K562 (cell line): ENCODE measurements at regions not wholly inside any gene's neighbourhood (a gene's known extent, or its start where the extent isn't known, plus 50 kb on each side); places are given as distances from the start of the nearest gene placed in this dataset.

ENCODE experiments used
- CHD1 ChIP-seq: fragments of 200-600 bp; sonication (generic); IDR thresholded peaks from one replicate; pipeline ENCODE4 v1.6.1; 2012; ENCODE audit warnings: mild to moderate bottlenecking, moderate library complexity, low read length, inconsistent platforms
- EZH2 ChIP-seq: IDR thresholded peaks from 2 replicates; pipeline ENCODE4 v1.6.1; 2012; ENCODE audit warnings: low read depth, mild to moderate bottlenecking, inconsistent platforms, low read length, borderline replicate concordance
- POLR2A ChIP-seq: fragments of 450-650 bp; conservative IDR thresholded peaks from 2 replicates; pipeline ENCODE4 v1.6.1; 2016
- POLR2AphosphoS5 ChIP-seq: IDR thresholded peaks from 2 replicates; pipeline ENCODE4 v1.6.1; 2011; ENCODE audit warnings: mild to moderate bottlenecking, low read depth, low read length, moderate library complexity; ENCODE audit not compliant: control insufficient read depth, insufficient read depth
- ZNF274 ChIP-seq: IDR thresholded peaks from 2 replicates; pipeline ENCODE4 v1.6.1; 2011; ENCODE audit warnings: low read depth, mild to moderate bottlenecking, low read length, moderate library complexity, borderline replicate concordance
- TF ChIP-seq, protein P1 (sequence below): IDR thresholded peaks from 3 replicates; pipeline ENCODE4 v1.6.1; 2011; ENCODE audit warnings: borderline replicate concordance, mild to moderate bottlenecking, moderate library complexity; ENCODE audit not compliant: insufficient read length; ENCODE audit errors: extremely low read depth
- TF ChIP-seq, protein P2 (sequence below): sonication (generic); formaldehyde crosslinking; IDR thresholded peaks from 2 replicates; pipeline ENCODE4 v1.8.0; 2022; ENCODE audit warnings: mild to moderate bottlenecking, missing genetic modification reagents

GRCh38 chr18:68494802-68495581, 219.9 kb downstream of the TMX3 start:
- no peak for TF ChIP-seq POLR2A
- no peak for TF ChIP-seq CHD1
- TF ChIP-seq EZH2: no peak
- TF ChIP-seq, protein P1, sequence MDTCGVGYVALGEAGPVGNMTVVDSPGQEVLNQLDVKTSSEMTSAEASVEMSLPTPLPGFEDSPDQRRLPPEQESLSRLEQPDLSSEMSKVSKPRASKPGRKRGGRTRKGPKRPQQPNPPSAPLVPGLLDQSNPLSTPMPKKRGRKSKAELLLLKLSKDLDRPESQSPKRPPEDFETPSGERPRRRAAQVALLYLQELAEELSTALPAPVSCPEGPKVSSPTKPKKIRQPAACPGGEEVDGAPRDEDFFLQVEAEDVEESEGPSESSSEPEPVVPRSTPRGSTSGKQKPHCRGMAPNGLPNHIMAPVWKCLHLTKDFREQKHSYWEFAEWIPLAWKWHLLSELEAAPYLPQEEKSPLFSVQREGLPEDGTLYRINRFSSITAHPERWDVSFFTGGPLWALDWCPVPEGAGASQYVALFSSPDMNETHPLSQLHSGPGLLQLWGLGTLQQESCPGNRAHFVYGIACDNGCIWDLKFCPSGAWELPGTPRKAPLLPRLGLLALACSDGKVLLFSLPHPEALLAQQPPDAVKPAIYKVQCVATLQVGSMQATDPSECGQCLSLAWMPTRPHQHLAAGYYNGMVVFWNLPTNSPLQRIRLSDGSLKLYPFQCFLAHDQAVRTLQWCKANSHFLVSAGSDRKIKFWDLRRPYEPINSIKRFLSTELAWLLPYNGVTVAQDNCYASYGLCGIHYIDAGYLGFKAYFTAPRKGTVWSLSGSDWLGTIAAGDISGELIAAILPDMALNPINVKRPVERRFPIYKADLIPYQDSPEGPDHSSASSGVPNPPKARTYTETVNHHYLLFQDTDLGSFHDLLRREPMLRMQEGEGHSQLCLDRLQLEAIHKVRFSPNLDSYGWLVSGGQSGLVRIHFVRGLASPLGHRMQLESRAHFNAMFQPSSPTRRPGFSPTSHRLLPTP: no peak
- TF ChIP-seq, protein P2, sequence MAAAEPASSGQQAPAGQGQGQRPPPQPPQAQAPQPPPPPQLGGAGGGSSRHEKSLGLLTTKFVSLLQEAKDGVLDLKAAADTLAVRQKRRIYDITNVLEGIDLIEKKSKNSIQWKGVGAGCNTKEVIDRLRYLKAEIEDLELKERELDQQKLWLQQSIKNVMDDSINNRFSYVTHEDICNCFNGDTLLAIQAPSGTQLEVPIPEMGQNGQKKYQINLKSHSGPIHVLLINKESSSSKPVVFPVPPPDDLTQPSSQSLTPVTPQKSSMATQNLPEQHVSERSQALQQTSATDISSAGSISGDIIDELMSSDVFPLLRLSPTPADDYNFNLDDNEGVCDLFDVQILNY (CRISPR knock-in tag): no peak
- TF ChIP-seq POLR2AphosphoS5: no peak
- no peak for TF ChIP-seq ZNF274
